ENCODE measurements at regions not wholly inside any gene's neighbourhood (a gene's known extent, or its start where the extent isn't known, plus 50 kb on each side); places are given as distances from the start of the nearest gene placed in this dataset.

DNA sequence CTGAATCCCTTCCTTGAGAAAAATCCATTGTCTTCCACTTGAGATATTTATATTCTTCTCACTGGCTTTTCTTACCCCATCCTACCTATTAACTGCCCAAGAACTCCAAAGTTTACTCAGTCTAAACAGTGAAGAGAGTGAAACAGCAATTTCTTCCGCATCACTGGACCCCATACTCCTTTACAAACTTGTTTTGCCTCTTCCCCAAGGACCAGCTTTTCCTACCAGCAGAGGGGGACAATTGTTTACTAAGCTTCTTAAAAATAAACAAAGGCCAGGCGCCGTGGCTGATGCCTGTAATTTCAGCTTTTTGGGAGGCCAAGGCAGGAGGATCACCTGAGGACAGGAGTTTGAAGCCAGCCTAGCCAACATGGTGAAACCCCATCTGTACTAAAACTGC, 52.0 kb downstream of the LRATD1 start:
- DNase-seq: no peak

DNA sequence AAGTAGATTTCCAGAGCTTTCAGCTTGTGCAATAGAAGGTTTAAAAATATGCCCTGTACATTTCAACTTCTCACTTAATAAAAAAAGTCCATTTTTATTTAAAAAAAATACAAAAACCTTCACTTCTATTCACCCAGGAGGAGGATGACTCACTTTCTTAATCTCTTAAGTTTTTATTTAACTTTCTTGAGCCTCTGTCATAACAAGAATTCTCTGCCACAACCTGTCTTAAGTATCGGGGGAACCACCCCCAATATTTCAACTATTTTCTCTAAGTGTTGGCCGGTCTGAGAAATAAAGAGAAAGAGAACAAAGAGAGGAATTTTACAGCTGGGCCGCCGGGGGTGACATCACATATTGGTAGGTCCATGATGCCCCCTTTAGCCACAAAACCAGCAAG, 58.4 kb downstream of the LRATD1 start:
- no peak for DNase-seq

DNA sequence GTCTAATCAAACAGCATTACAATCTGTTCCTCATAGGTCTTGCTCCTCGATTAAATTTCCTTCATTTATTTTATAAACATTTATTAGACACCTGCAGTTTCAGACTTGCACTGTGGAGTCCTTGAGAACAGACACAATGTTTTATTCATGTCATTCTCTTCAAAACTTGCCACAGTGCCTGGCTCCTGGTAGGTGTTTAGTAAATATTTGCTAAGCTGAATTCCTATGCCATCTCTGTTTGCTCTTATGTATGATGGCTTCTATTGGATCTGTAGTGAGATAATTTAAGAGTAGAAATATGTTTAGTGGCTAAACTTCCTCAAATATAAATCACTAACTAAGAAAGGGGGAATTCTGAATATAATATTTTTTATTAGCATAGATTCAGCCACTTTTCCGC, 61.4 kb downstream of the LRATD1 start:
- no peak for DNase-seq

DNA sequence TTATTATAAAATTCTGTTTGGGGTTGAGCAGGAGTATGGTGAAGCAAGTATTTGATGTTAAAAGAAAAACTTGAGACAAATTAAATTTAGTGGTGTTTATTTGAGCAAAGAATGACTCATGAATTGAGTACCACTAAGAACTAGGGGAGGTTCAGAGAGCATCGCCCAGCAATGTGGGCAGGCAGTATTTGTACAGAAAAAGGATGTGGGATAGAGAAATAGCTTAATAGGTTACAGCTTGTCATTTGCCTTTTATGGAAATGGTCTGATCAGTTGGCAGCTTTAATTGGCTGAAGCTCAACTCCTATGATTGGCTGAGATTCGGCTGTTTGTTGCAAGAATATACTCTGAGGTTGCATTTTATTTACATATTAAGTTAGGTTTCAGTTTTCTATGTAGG, 68.2 kb downstream of the LRATD1 start:
- no peak for DNase-seq

DNA sequence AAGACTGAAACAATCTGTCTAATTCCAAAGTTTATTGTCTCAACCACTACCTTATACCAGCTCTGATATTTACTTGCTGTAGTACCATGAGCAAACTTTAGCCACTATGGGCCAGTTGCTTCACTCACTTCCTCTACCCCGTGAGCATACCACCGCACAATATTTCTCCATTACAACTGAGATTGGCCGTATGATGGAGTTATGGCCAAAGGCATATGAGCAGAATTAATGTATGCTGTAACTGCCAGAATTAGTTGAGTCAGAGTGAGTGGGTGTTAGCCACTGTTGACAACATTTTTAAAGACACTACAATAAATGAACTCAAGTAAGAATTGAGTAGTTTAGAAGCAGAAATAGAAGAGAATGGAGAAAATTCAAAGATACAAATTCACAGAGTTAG, 69.7 kb downstream of the LRATD1 start:
- DNase-seq: no peak

DNA sequence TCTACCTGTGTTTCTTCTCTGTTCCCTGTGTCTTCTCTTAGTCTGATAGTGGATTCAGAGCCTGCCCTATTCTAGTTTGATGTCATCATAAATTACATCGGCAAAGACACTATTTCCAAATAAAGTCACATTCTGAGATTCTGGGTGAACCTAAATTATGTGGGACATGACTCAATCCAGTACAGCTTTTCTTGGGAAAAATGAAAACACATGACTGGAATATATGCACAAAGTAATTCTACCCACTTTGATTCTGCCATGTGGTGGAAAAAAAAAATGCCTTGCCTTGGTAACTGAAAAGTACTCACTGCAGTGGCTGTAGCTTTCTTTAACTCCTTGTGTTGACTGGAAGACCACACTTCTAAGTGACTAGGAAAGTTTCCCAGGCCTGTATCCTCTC, 73.7 kb downstream of the LRATD1 start:
- no peak for DNase-seq

DNA sequence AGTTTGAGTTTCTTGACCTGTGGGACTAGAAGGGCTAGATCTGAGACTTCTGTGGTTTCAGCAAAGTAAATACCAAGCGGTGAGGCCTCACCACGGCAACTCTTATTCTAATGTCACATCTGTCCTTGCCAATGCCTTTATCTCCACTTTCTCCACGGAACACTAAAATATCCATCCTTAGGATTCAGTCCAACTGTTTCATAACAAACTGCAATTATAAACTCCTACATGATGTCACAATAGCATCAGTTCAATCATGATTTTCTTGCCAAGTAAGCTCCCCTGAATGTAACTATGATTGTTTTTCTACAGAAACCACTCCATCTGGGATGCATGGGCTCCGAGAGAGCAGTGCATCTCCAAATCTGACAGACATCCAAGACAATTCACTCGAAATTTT, 79.6 kb downstream of the LRATD1 start:
- DNase-seq: no peak

DNA sequence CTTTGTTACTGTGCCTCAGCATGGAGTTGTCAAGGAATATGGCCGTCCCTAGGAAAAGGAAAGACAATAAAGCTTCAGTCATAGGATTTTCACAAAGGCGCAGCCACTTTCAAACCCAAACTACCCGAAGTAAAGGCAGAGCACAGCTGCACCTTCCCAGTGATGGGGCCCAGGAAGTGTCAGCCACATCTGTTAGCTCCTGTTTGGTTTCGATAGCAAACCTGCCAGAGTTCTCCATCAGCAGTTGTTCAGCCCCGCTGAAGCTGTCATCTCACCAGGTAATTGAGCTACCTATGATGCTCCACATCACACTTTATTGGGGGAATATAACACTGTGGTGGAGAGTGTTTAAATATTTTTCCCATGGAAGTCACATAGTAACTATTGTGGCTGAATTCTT, 80.7 kb downstream of the LRATD1 start:
- DNase-seq: no peak

DNA sequence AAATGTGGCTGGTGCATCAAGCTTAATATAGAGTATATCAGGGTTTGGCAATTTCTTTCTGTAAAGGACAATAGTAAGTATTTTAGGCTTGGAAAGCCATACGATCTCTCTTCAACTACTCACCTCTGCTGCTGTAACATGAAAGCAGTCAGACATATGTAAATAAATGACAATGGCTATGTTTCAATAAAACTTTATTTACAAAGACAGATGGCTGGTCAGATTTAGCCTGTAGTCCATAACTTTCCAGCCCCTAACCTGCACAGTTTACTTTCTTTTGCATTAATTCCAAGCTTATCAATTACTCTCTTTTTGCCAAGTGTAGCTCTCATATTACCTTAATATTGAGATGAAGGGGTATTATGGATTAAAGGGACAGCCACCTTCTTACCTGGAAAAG, 83.1 kb downstream of the LRATD1 start:
- no peak for DNase-seq

DNA sequence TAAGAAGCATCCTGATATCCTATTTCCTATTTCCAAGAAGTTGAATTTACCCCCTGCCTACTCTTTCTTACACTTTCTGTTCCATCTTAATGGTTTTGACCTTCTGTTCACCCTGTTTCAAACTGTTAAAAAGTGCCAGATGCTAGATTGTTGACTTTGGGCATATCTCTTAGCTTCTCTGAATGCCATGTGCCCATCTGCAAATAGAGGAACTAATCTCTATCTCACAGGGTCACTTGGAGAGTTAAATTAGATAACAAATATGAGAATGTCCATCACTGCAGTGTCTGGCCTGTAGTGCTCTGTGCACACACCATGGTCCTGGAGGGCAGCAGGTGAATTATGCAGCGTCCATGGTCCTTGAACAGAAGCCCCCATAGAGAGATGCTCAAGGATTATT, 83.8 kb downstream of the LRATD1 start:
- no peak for DNase-seq

DNA sequence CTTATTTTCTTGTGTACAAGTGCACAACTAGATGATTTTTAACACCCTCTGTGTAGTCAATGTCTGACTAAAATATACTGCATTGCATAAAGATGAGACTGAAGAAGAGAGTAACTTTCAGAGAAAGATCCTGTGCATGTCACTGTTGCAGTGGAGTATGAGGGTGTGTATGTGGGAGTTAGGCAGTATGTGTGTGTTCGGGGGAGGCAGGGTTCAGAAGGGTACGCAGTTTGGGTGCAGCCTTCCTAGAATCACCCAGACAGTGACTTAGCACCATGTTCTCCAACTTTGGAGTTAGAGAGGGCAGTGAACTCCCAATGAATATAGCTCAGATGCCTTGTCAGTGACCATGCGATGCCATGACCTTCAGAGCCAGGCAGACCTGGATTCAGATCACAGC, 84.6 kb downstream of the LRATD1 start:
- DNase-seq: no peak

DNA sequence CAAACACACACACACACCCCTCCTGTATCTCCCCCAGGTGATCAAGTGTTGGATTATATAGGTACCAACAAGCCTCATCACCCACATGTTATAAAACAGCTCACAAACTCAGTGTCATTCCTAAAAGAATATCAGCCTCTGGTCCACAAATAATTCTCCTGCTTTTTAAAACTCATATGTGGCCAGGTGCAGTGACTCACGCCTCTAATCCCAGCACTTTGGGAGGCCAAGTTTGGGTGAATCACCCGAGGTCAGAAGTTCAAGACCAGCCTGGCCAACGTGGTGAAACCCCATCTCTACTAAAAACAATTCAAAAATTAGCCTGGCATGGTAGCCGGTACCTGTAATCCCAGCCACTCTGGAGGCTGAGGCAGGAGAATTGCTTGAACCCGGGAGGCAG, 87.8 kb downstream of the LRATD1 start:
- DNase-seq: no peak

DNA sequence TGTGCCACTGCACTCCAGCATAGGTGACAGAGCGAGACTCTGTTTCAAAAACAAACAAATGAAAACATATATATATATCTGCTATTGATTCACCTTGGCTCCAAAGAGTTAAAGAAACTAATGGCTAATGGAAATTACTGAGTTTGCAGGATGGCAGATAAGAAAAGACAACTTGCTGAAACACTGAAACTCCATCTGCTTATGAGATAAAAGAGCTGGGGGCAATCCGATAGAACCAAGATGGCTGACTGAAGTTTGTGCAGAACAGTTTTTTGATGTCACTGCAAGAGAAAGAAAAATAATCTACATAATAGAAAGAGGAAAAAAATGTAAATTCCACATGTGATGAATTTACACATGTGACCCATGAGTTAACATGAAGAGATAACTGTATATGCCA, 88.2 kb downstream of the LRATD1 start:
- DNase-seq: no peak

DNA sequence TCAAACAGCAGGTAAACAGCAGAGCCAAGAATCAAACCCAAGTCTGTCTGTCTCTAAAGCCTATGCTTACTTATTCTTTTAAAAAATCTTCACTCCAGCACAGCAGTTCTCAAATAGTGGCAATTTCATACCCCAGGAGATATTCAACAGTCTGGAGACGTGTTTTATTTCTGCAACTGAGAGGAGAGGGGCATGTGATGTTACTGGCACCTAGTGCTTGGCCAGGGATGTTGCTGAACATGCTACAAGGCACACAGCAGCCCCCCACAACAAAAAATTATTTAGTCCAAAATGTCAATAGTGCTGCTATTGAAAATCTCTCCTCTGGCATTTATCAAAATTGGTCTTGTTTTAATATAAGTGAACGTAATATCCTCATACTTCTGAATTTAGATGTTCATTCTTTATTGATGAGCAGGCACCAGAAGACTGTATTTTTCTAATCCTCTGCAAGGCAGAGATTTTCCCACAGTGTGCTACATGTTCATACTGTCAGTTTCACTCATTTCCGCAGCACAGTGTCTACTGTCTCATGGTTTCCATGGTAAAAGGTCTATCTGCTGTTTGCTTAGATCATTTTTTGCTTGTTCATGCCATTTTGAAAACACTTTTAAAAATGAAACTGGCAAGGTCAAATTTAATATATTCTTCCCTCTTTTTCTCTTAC, 90.5 kb downstream of the LRATD1 start:
- no peak for DNase-seq

DNA sequence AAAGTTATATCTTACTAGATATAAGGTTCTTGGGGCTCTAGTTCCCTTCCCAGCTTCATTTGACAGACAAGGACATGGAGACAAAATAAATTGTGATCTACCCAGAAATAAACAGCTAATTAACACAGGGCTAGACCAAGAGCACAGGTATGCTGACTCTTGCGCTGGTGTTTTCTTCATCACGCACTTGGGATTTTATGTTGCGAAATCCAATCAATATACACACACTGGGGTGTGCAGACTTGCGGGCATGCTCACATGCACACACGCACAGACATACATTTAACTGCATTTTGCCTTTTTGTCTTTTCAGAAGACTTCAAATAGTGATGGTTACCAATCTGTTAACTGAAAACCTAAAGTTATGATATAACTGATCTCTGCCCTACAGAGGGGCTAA, 91.2 kb downstream of the LRATD1 start:
- no peak for DNase-seq

DNA sequence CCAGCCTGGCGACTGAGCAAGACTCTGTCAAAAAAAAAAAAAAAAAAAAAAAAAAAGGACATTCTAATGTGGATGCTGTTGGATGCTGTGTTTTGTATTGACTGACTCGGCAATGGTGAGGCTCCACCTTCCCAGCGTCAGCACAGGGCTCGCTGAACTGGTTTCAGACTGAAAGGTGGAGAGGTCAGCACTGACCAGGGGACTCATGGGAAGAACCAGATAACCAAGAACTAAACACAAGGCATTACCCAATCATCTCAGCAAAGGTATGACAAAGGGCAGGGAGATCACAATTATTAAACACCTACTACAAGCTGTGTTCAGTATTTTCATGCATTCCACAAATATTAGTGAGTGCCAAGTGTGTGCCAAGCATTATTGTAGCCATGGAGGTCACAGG, 103.2 kb downstream of the LRATD1 start:
- DNase-seq: no peak

DNA sequence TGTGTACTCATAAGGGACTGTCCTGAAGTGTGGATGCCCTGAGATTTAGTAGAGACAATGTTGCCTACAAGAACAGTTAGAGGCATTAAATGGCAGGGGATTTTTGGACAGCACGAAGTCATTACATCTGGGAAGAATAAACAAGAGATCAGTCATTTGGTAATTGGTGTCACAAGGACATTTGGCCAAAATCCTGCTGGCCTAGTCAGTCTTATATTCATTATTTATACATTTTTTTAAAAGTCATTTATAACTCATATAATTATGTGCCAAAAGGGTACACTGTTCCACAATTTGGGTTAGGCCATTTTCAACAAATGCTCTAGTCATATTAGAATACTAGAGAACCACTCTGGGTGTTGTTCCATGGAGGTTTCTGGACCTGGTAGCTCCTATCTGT, 104.7 kb downstream of the LRATD1 start:
- DNase-seq: no peak

DNA sequence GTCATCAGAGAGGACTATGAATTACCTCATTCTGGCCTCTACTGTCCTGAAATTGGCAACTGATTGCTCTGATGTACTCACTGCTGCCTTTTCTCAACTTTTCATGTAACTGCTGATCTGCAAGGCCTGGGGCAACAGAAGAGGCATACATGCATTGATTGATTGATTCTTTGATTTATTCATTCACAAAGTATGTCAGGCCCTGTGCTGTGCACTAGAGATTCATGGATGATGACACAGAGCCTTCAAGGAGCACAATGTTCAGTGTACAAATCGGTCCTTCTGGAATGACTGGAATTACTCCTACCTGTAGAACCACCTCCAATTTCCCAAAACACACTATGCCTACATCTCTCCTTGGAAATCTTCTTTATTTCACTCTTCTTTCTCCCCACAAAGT, 111.3 kb downstream of the LRATD1 start:
- no peak for DNase-seq

DNA sequence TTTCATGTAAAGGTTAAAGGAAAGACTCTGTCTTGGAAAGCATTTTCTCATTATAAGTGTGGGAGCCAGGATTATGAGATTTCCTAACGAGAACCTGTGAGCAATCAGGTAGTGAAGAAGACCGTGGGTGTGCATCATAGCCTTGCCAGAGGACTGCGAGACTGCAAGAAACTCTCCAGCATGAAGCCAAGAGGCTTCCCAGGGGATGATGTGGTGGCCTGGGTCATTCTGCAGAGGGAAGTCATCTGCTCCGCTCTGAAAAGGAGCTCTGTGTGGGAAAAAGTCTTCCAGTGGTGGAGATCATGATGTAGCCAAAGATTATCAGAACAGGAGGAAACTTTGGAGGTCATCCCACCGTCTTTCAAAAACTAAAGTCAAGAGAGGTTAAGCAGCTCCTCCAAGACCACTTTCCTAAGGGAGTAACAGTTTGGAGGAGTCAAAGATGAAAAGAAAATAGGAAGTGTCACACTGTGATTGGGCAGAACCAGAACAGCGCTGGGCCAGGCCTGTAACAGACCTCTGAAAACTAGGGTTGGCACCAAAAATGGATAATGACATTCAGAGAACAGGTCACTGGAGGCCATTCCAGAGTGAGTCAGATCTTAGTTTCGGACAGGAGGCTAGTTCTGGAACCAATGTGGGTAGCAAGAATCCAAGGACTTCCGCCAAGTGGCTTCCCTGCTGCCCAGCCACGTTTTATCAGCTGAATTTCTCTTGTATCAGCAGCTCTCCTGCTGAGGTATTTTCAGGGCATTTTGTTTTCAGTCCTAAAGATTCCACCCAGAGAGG, 113.0 kb downstream of the LRATD1 start:
- no peak for DNase-seq

DNA sequence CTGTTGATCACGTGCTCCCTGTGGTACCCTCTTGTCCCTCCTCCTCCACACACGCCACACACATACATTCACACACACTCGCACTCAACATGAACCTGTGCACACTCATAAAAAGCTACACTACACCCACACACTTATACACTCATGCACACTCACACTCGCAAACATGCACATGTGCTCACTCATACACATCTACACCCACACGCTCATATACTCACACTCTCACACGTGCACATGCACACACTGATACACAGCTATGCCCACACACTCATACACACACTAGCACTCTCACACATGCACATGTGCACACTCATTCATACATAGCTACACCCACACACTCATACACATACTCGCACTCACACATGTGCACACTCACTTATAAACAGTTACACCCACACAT, 113.6 kb downstream of the LRATD1 start:
- no peak for DNase-seq

DNA sequence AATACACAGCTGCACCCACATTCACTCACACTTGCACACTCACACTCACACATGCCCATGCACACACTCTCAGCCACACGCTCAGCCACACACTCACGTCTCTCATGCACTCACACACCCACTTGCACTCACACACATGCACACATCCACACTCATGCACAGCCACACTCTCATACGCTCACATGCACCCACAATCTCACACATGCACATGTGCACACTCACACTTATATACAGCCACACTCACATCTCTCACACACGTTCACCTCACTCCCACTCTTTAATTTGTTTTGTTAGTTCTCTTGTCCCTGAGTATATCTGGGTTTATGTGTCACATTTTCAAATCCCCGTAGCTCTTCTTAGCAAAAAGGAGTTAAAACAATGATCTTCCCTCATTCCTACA, 114.9 kb downstream of the LRATD1 start:
- no peak for DNase-seq

DNA sequence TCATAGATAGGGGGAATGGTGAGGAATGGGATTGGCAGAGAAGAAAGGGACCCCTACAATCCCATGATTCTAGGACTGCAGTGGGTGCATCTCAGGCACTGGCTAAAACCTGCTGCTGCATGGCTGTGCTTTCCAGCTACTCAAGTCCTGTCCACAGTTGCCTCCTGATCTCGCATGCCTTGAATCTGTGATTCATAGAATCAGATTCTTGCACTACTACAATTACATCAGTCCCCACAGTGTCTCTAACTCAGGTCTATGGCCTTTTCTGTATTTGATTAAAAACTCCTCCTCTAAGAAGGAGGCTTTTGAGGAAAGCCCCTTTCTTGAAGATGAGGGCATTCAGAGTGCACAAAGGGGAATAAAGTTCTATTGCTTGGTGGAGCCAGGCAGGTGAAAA, 117.4 kb downstream of the LRATD1 start:
- no peak for DNase-seq

DNA sequence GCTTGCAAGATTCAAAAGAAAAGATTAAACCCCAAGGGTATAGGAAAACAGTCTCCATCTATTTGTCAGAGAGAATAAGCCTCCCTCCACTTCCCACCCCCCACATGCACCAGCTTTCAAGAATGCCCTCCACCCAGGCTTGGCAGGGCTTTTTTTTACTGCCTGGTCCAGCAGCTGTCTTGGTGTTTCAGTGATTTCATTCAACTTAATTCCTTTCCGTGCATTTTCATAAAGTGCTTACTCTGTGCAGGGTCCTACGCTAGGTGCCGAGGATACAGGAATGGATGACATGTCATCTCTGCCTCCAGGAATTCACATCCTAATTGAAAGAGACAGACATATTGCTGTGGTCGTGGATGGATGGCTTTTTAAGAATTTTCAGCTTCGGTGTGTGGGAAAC, 117.9 kb downstream of the LRATD1 start:
- no peak for DNase-seq

DNA sequence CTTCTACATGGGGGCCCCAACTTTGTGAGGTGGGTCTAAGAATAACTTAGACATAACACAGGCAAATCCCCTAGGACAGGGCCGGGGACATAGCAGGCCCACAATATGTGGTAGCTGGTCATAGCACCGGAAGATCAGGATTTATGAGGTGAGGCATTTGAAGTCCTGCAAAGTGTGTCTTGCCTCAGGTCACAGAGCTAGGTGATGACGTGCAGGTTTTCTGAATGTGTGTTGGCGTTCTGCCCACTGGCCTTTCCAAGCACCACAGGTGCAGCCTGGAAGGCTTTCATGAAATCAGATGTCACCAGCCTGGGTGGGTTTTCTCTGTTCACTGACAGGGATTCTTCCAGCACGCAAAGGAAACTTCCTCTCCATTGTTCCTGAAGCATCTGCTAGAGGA, 119.1 kb downstream of the LRATD1 start:
- DNase-seq: no peak

DNA sequence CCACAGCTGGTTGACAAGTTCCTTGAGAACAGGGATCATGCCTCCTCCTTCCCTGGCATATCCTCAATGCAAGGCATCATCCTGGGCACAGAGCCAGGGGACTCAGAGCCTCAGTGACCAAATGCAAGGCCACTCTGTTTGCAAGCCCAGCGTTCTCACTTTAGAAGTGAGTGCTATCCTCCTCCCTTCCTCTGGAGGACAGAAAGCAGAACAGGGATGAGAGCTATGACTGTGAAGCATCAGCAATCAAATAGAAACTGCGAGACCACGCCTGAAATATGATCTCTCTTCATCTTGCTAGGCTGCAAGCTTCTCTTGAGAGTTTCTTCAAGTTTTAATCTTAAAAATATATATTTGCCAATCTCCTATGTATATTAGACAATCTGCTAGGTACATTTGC, 119.8 kb downstream of the LRATD1 start:
- no peak for DNase-seq
